LoVo (cell line): ENCODE measurements at regions not wholly inside any gene's neighbourhood (a gene's known extent, or its start where the extent isn't known, plus 50 kb on each side); places are given as distances from the start of the nearest gene placed in this dataset.
A peak's percentile ranks its signal among the peaks of the same experiment; 100 is the strongest.
"Not testable (repeated sequence)": the region's sequence is repeated elsewhere in the genome, so short reads cannot be mapped to it uniquely, and the experiment has no call there.

Experiments used
- DNase-seq: peaks from one replicate; pipeline ENCODE4 v3.0.0-alpha.2; 2016; ENCODE audit warnings: low spot score

GRCh38 chr2:234898534-234899053 lies 53.2 kb upstream of the SH3BP4 start:
- no peak for DNase-seq

GRCh38 chr2:234888442-234888841 lies 63.4 kb upstream of the SH3BP4 start:
- DNase-seq: not testable (repeated sequence)

- DNase-seq: no peak
Measured at GRCh38 chr2:234887195-234887594, 64.6 kb upstream of the SH3BP4 start.

- DNase-seq: no peak
Measured at GRCh38 chr2:234885886-234886285, 65.9 kb upstream of the SH3BP4 start.

- no peak for DNase-seq
Measured at GRCh38 chr2:234885118-234885517, 66.7 kb upstream of the SH3BP4 start.

- no peak for DNase-seq
Measured at GRCh38 chr2:234884591-234884990, 67.2 kb upstream of the SH3BP4 start.

- DNase-seq: peak; percentile 87
Measured at GRCh38 chr2:234881413-234882241, 70.2 kb upstream of the SH3BP4 start.

- peak; percentile 78 for DNase-seq
Measured at GRCh38 chr2:234880551-234881211, 71.1 kb upstream of the SH3BP4 start.

GRCh38 chr2:234879671-234880455 lies 72.0 kb upstream of the SH3BP4 start:
- peak; percentile 33 for DNase-seq

- not testable (repeated sequence) for DNase-seq
Measured at GRCh38 chr2:234876621-234877020, 75.2 kb upstream of the SH3BP4 start.

GRCh38 chr2:234874347-234875046 lies 77.3 kb upstream of the SH3BP4 start:
- DNase-seq: no peak

GRCh38 chr2:234873828-234874173 lies 78.0 kb upstream of the SH3BP4 start:
- no peak for DNase-seq

- DNase-seq: no peak
Measured at GRCh38 chr2:234873103-234873827, 78.6 kb upstream of the SH3BP4 start.

GRCh38 chr2:234869969-234870368 lies 81.8 kb upstream of the SH3BP4 start:
- DNase-seq: no peak

GRCh38 chr2:234869164-234869563 lies 82.7 kb upstream of the SH3BP4 start:
- no peak for DNase-seq

GRCh38 chr2:234867882-234868285 lies 83.9 kb upstream of the SH3BP4 start:
- DNase-seq: no peak

- no peak for DNase-seq
Measured at GRCh38 chr2:234865586-234865985, 86.2 kb upstream of the SH3BP4 start.

GRCh38 chr2:234865040-234865439 lies 86.8 kb upstream of the SH3BP4 start:
- DNase-seq: no peak

- no peak for DNase-seq
Measured at GRCh38 chr2:234864506-234864905, 87.3 kb upstream of the SH3BP4 start.

- peak; percentile 41 for DNase-seq
Measured at GRCh38 chr2:234863043-234863934, 88.5 kb upstream of the SH3BP4 start.
